ENCODE measurements at regions not wholly inside any gene's neighbourhood (a gene's known extent, or its start where the extent isn't known, plus 50 kb on each side); places are given as distances from the start of the nearest gene placed in this dataset.

GRCh38 chr2:5751873-5752482 is 59.8 kb downstream of the SOX11 start:
- no peak for DNase-seq

GRCh38 chr2:5756272-5756671 is 64.1 kb downstream of the SOX11 start:
- DNase-seq = no peak

GRCh38 chr2:5758346-5758745 is 66.2 kb downstream of the SOX11 start:
- no peak for DNase-seq

GRCh38 chr2:5759949-5760348 is 67.8 kb downstream of the SOX11 start:
- DNase-seq = no peak

GRCh38 chr2:5763531-5763930 is 71.3 kb downstream of the SOX11 start:
- DNase-seq = no peak

- DNase-seq = no peak
Observed at GRCh38 chr2:5764041-5764440, 71.9 kb downstream of the SOX11 start.

GRCh38 chr2:5766056-5766455 is 73.9 kb downstream of the SOX11 start:
- no peak for DNase-seq

- DNase-seq = no peak
Observed at GRCh38 chr2:5766561-5766960, 74.4 kb downstream of the SOX11 start.

- no peak for DNase-seq
Observed at GRCh38 chr2:5777131-5777535, 84.9 kb downstream of the SOX11 start.

GRCh38 chr2:5781679-5782078 is 89.5 kb downstream of the SOX11 start:
- DNase-seq = no peak

- no peak for DNase-seq
Observed at GRCh38 chr2:5782103-5782502, 89.9 kb downstream of the SOX11 start.

- no peak for DNase-seq
Observed at GRCh38 chr2:5788447-5788846, 96.3 kb downstream of the SOX11 start.

GRCh38 chr2:5791371-5791770 is 99.2 kb downstream of the SOX11 start:
- DNase-seq = no peak

- DNase-seq = no peak
Observed at GRCh38 chr2:5794012-5794411, 101.8 kb downstream of the SOX11 start.

GRCh38 chr2:5798084-5798483 is 105.9 kb downstream of the SOX11 start:
- DNase-seq = no peak

GRCh38 chr2:5799348-5799747 is 107.2 kb downstream of the SOX11 start:
- DNase-seq = no peak

GRCh38 chr2:5803547-5803946 is 111.4 kb downstream of the SOX11 start:
- DNase-seq = no peak

- DNase-seq = no peak
Observed at GRCh38 chr2:5818961-5819600, 126.9 kb downstream of the SOX11 start.

GRCh38 chr2:5824126-5824525 is 131.9 kb downstream of the SOX11 start:
- no peak for DNase-seq

GRCh38 chr2:5825686-5826085 is 133.5 kb downstream of the SOX11 start:
- DNase-seq = no peak

GRCh38 chr2:5826979-5827655 is 134.9 kb downstream of the SOX11 start:
- no peak for DNase-seq

GRCh38 chr2:5834501-5834900 is 142.3 kb downstream of the SOX11 start:
- no peak for DNase-seq

- DNase-seq = no peak
Observed at GRCh38 chr2:5839550-5839949, 147.4 kb downstream of the SOX11 start.

GRCh38 chr2:5841126-5841525 is 148.9 kb downstream of the SOX11 start:
- no peak for DNase-seq

GRCh38 chr2:5842326-5842725 is 150.1 kb downstream of the SOX11 start:
- no peak for DNase-seq

Data from CD4-positive, alpha-beta T cell treated with Interleukin-21 for 1 hour (primary cell).